Lung (tissue), 11 donors: ENCODE measurements at regions not wholly inside any gene's neighbourhood (a gene's known extent, or its start where the extent isn't known, plus 50 kb on each side); places are given as distances from the start of the nearest gene placed in this dataset.

Source experiments
- ATAC-seq: fragments of 200-7000 bp; cut with Tn5 transposase; one replicate; pipeline ENCODE4 v1.9.1; 2020; ENCODE audit warnings: moderate number of reproducible peaks; ENCODE audit not compliant: insufficient read depth, low FRiP score
- DNase-seq, 3 donors: peaks; one replicate each; pipeline ENCODE4 v3.0.0-alpha.2; 2013 to 2017
- H3K27ac ChIP-seq, 2 donors: one replicate each; pipeline ENCODE4 v1.5.1; 2013; ENCODE audit warnings: mild to moderate bottlenecking in 2 of 2, moderate library complexity in 2 of 2, control low read depth in 1 of 2, inconsistent platforms in 1 of 2, low read depth in 1 of 2, low read length in 1 of 2
- H3K27me3 ChIP-seq, 3 donors: one replicate each; pipeline ENCODE4 v1.5.1; 2013; ENCODE audit warnings: low read length in 2 of 3; ENCODE audit not compliant: control insufficient read depth in 3 of 3, insufficient read depth in 3 of 3
- H3K36me3 ChIP-seq, 4 donors: one replicate each; pipeline ENCODE4 v1.5.1; 2013; ENCODE audit warnings: low read length in 4 of 4, mild to moderate bottlenecking in 1 of 4, moderate library complexity in 1 of 4; ENCODE audit not compliant: control insufficient read depth in 4 of 4, insufficient read depth in 4 of 4
- H3K4me1 ChIP-seq, 5 donors: one replicate each; pipeline ENCODE4 v1.5.1; 2013; ENCODE audit warnings: low read length in 5 of 5, mild to moderate bottlenecking in 2 of 5, moderate library complexity in 1 of 5; ENCODE audit not compliant: control insufficient read depth in 5 of 5, insufficient read depth in 5 of 5
- H3K4me3 ChIP-seq: one replicate; pipeline ENCODE4 v1.5.1; 2013; ENCODE audit warnings: mild to moderate bottlenecking, control low read depth, moderate library complexity
- H3K9ac ChIP-seq, 2 donors: one replicate each; pipeline ENCODE4 v1.5.1; 2013; ENCODE audit warnings: low read length in 2 of 2, control low read depth in 1 of 2; ENCODE audit not compliant: insufficient read depth in 1 of 2
- H3K9me3 ChIP-seq, 4 donors: one replicate each; pipeline ENCODE4 v1.5.1; 2013; ENCODE audit warnings: low read length in 3 of 4, mild to moderate bottlenecking in 1 of 4, moderate library complexity in 1 of 4; ENCODE audit not compliant: control insufficient read depth in 4 of 4, insufficient read depth in 3 of 4
- CTCF ChIP-seq: IDR thresholded peaks from 2 replicates; pipeline ENCODE4 v1.5.1; 2012; ENCODE audit warnings: mild to moderate bottlenecking; ENCODE audit errors: control extremely low read depth, extremely low read depth
- WGBS, 2 donors: extraction: QIAGEN DNeasy Blood & Tissue Kit; methylation state at CpG; one replicate each; pipeline ENCODE4 v1.1.7; 2013; 5-methylcytosine and 5-hydroxymethylcytosine counted together
- donor health status: control.
- donor health status: control.
- donor health status: Bipolar disorder and iron deficiency.
- donor health status: healthy.
- donor health status: DM: yes; HTN: yes; CAD: no.

- ATAC-seq (no peak), DNase-seq (no peak)
Observed at GRCh38 chr3:150140614-150141321, 170.1 kb upstream of the PFN2 start.

GRCh38 chr3:150138824-150139223, 168.1 kb upstream of the PFN2 start:
- DNase-seq (no peak), ATAC-seq (no peak)
- H3K27me3 ChIP-seq = no peaks in the 10 kb centered on the region
- no peak overlapping the region for H3K4me3 ChIP-seq
- peaks cover 0 to 2% (median 0%) of the 10 kb centered on the region in 4 donors for H3K9me3 ChIP-seq
- H3K27ac ChIP-seq = no peak overlapping the region
- H3K9ac ChIP-seq = no peak overlapping the region
- no peaks in the 10 kb centered on the region for H3K36me3 ChIP-seq
- no peak for TF ChIP-seq CTCF
- peaks cover 0 to 29% (median 0%) of the 10 kb centered on the region in 5 donors for H3K4me1 ChIP-seq
- WGBS, 2 donors = 92 to 94% methylated on average over 3 of the region's 3 CpGs

More at GRCh38 chr3:150140614-150141321, 170.1 kb upstream of the PFN2 start:
- Histone ChIP-seq H3K9ac (no peak overlapping the region), H3K4me1 (peaks cover 0 to 29% (median 0%) of the 10 kb centered on the region in 5 donors), H3K27ac (no peak overlapping the region), H3K36me3 (no peaks in the 10 kb centered on the region), H3K9me3 (peaks cover 0 to 2% (median 0%) of the 10 kb centered on the region in 4 donors), H3K27me3 (no peaks in the 10 kb centered on the region), H3K4me3 (no peak overlapping the region)
- WGBS, 2 donors = 94 to 95% methylated on average over 14 of the region's 14 CpGs
- TF ChIP-seq CTCF = no peak

GRCh38 chr3:150136242-150136641, 165.5 kb upstream of the PFN2 start:
- no peak for TF ChIP-seq CTCF
- Histone ChIP-seq H3K27ac (no peak overlapping the region), H3K4me1 (peaks cover 0 to 10% (median 0%) of the 10 kb centered on the region in 5 donors), H3K27me3 (no peaks in the 10 kb centered on the region), H3K36me3 (no peaks in the 10 kb centered on the region), H3K9ac (no peak overlapping the region), H3K4me3 (no peak overlapping the region), H3K9me3 (peaks cover 0 to 2% (median 0%) of the 10 kb centered on the region in 4 donors)
- ATAC-seq (no peak), DNase-seq (no peak)
